Ovary (tissue), 3 donors: ENCODE measurements at regions not wholly inside any gene's neighbourhood (a gene's known extent, or its start where the extent isn't known, plus 50 kb on each side); places are given as distances from the start of the nearest gene placed in this dataset.

Experiments
- POLR2A ChIP-seq: fragments of 450-650 bp; IDR thresholded peaks from one replicate; pipeline ENCODE4 v1.6.1; 2017; ENCODE audit warnings: antibody characterized with exemption, mild to moderate bottlenecking, moderate library complexity
- TF ChIP-seq, protein P1 (sequence below), 3 donors: fragments of 450-650 bp in 2 of 3; fragments of 200-600 bp in 1 of 3; IDR thresholded peaks; one replicate each; pipeline versions ENCODE4 v1.5.1 to v1.8.0; 2016 to 2022; ENCODE audit warnings: antibody characterized with exemption in 3 of 3, mild to moderate bottlenecking in 1 of 3
- donor health status: DM: no; HTN: no; CAD: no.

DNA sequence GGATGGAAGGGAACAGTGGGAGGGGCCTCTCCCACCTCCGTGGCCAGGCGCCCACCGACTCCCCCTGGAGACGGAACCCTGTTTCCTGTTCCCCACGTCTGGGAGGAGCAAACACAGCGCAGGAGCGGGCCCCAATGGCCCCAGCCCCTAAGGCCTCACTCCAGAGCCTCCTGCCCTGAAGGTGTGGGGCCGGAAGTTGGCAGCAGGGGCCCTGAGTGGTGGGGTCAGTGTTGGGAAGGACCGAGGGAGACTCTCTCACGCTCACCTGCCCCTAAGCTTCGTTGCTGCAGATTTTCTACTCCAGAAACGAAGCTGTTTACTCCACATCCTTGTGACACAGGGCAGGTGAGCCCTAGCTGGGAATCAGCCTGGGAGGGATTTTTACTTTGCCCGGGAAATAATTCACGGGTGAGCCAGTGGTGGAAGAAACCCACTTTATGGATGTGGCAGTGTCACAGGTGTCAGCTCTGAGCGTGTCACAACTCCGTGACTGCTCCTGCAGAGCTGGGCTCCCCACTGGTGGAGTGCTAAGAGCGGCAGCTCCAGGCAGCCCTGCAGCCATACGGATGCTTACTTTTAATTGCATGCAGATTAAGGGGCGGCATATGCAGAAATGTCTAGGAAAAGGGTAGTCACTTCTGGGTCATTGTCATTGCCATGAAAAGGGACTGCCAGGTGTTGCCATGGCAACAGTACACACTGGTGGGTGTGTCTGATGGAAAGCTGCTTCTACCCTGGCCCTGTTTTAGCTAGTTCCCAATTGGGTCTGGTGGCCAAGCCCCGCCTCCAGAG lies 77.5 kb upstream of the OLFM1 start:
- TF ChIP-seq POLR2A, result no peak
- TF ChIP-seq, protein P1, sequence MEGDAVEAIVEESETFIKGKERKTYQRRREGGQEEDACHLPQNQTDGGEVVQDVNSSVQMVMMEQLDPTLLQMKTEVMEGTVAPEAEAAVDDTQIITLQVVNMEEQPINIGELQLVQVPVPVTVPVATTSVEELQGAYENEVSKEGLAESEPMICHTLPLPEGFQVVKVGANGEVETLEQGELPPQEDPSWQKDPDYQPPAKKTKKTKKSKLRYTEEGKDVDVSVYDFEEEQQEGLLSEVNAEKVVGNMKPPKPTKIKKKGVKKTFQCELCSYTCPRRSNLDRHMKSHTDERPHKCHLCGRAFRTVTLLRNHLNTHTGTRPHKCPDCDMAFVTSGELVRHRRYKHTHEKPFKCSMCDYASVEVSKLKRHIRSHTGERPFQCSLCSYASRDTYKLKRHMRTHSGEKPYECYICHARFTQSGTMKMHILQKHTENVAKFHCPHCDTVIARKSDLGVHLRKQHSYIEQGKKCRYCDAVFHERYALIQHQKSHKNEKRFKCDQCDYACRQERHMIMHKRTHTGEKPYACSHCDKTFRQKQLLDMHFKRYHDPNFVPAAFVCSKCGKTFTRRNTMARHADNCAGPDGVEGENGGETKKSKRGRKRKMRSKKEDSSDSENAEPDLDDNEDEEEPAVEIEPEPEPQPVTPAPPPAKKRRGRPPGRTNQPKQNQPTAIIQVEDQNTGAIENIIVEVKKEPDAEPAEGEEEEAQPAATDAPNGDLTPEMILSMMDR (IDR thresholded peaks at IDR 0.05), result no peak
